ENCODE measurements at regions not wholly inside any gene's neighbourhood (a gene's known extent, or its start where the extent isn't known, plus 50 kb on each side); places are given as distances from the start of the nearest gene placed in this dataset.

- peak; percentile 63 to 84 (median 73) for DNase-seq
- intact Hi-C loops (cut with DNase I): no loop called here
Measured at GRCh38 chr12:92553389-92553788, 149.4 kb upstream of the PLEKHG7 start.

GRCh38 chr12:92552412-92553108 lies 150.2 kb upstream of the PLEKHG7 start:
- no peak for TF ChIP-seq POLR2A (IDR thresholded peaks at IDR 0.05)
- TF ChIP-seq, protein P1, sequence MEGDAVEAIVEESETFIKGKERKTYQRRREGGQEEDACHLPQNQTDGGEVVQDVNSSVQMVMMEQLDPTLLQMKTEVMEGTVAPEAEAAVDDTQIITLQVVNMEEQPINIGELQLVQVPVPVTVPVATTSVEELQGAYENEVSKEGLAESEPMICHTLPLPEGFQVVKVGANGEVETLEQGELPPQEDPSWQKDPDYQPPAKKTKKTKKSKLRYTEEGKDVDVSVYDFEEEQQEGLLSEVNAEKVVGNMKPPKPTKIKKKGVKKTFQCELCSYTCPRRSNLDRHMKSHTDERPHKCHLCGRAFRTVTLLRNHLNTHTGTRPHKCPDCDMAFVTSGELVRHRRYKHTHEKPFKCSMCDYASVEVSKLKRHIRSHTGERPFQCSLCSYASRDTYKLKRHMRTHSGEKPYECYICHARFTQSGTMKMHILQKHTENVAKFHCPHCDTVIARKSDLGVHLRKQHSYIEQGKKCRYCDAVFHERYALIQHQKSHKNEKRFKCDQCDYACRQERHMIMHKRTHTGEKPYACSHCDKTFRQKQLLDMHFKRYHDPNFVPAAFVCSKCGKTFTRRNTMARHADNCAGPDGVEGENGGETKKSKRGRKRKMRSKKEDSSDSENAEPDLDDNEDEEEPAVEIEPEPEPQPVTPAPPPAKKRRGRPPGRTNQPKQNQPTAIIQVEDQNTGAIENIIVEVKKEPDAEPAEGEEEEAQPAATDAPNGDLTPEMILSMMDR (IDR thresholded peaks at IDR 0.05): no peak
- H3K36me3 ChIP-seq: no peaks in the 10 kb centered on the region
- H3K4me3 ChIP-seq: no peak overlapping the region
- DNase-seq (no peak), ATAC-seq (no peak)
- 100% methylated on average over 1 of the region's 3 CpGs for WGBS (ENCODE audit: insufficient coverage, low coverage, low lambda C conversion rate, missing lambda C conversion rate)
- no peaks in the 10 kb centered on the region for H3K9me3 ChIP-seq
- H3K27ac ChIP-seq: peak overlapping the region in 2 of 3 donors; percentile 1 to 78
- H3K4me1 ChIP-seq: peaks cover 0 to 41% (median 13%) of the 10 kb centered on the region in 4 donors
- H3K27me3 ChIP-seq: no peaks in the 10 kb centered on the region
- intact Hi-C loops (cut with DNase I): no loop called here

More at GRCh38 chr12:92553389-92553788, 149.4 kb upstream of the PLEKHG7 start:
- Histone ChIP-seq H3K4me1 (peaks cover 0 to 39% (median 12%) of the 10 kb centered on the region in 4 donors), H3K27ac (peak overlapping the region; percentile 28 to 71 (median 55)), H3K27me3 (no peaks in the 10 kb centered on the region), H3K36me3 (no peaks in the 10 kb centered on the region), H3K9me3 (no peaks in the 10 kb centered on the region), H3K4me3 (no peak overlapping the region)
- 22% methylated on average over 1 of the region's 6 CpGs for WGBS (ENCODE audit: insufficient coverage, low coverage, low lambda C conversion rate, missing lambda C conversion rate)
- TF ChIP-seq, protein P1 (IDR thresholded peaks at IDR 0.05): no peak
- peak; percentile 51 for TF ChIP-seq POLR2A (IDR thresholded peaks at IDR 0.05)
- ATAC-seq: peak; percentile 72 to 91 (median 82)

- Histone ChIP-seq H3K27me3 (no peaks in the 10 kb centered on the region), H3K36me3 (no peaks in the 10 kb centered on the region), H3K9me3 (no peaks in the 10 kb centered on the region), H3K27ac (peak overlapping the region in 2 of 3 donors; percentile 1 to 78), H3K4me1 (peaks cover 0 to 42% (median 16%) of the 10 kb centered on the region in 4 donors), H3K4me3 (no peak overlapping the region)
- DNase-seq (no peak), ATAC-seq (peak in 1 of 4 donors; percentile 51)
- TF ChIP-seq, protein P1 (IDR thresholded peaks at IDR 0.05): no peak
- TF ChIP-seq POLR2A (IDR thresholded peaks at IDR 0.05): no peak
- intact Hi-C loops (cut with DNase I): no loop called here
Measured at GRCh38 chr12:92551853-92552397, 150.9 kb upstream of the PLEKHG7 start.

GRCh38 chr12:92551210-92551609 lies 151.6 kb upstream of the PLEKHG7 start:
- intact Hi-C loops (cut with DNase I): no loop called here

More at GRCh38 chr12:92551210-92551609, 151.6 kb upstream of the PLEKHG7 start:
- DNase-seq: no peak
- Histone ChIP-seq H3K27ac (peak overlapping the region in 1 of 3 donors; percentile 78), H3K4me1 (peaks cover 0 to 42% (median 17%) of the 10 kb centered on the region in 4 donors), H3K9me3 (no peaks in the 10 kb centered on the region), H3K4me3 (no peak overlapping the region), H3K36me3 (no peaks in the 10 kb centered on the region), H3K27me3 (no peaks in the 10 kb centered on the region)
- WGBS (ENCODE audit: insufficient coverage, low coverage, low lambda C conversion rate, missing lambda C conversion rate): 63% methylated on average over 3 of the region's 3 CpGs
- ATAC-seq: no peak
- TF ChIP-seq, protein P1 (IDR thresholded peaks at IDR 0.05): no peak
- TF ChIP-seq POLR2A (IDR thresholded peaks at IDR 0.05): no peak
